ENCODE measurements at regions not wholly inside any gene's neighbourhood (a gene's known extent, or its start where the extent isn't known, plus 50 kb on each side); places are given as distances from the start of the nearest gene placed in this dataset.
"Not testable (repeated sequence)": the region's sequence is repeated elsewhere in the genome, so short reads cannot be mapped to it uniquely, and the experiment has no call there.

GRCh38 chr4:38279650-38280322, 319.6 kb downstream of the PTTG2 start:
- no peak for DNase-seq (ENCODE audit: low read depth)

- no peak for DNase-seq (ENCODE audit: low read depth)
Measured at GRCh38 chr4:38280323-38280706, 320.1 kb downstream of the PTTG2 start.

GRCh38 chr4:38281371-38282071, 321.3 kb downstream of the PTTG2 start:
- DNase-seq (ENCODE audit: low read depth), result no peak

GRCh38 chr4:38283724-38284123, 323.5 kb downstream of the PTTG2 start:
- DNase-seq (ENCODE audit: low read depth), result no peak

GRCh38 chr4:38284294-38285030, 324.3 kb downstream of the PTTG2 start:
- no peak for DNase-seq (ENCODE audit: low read depth)

- no peak for DNase-seq (ENCODE audit: low read depth)
Measured at GRCh38 chr4:38287101-38287851, 327.1 kb downstream of the PTTG2 start.

- DNase-seq (ENCODE audit: low read depth), result no peak
Measured at GRCh38 chr4:38289553-38289952, 329.4 kb downstream of the PTTG2 start.

GRCh38 chr4:38290366-38290765, 330.2 kb downstream of the PTTG2 start:
- DNase-seq (ENCODE audit: low read depth), result no peak

GRCh38 chr4:38290914-38291313, 330.7 kb downstream of the PTTG2 start:
- DNase-seq (ENCODE audit: low read depth), result no peak

GRCh38 chr4:38292529-38292928, 332.3 kb downstream of the PTTG2 start:
- no peak for DNase-seq (ENCODE audit: low read depth)

GRCh38 chr4:38294238-38294637, 334.0 kb downstream of the PTTG2 start:
- no peak for DNase-seq (ENCODE audit: low read depth)

GRCh38 chr4:38297061-38297460, 336.9 kb downstream of the PTTG2 start:
- DNase-seq (ENCODE audit: low read depth), result no peak

GRCh38 chr4:38298868-38299713, 338.9 kb downstream of the PTTG2 start:
- no peak for DNase-seq (ENCODE audit: low read depth)

- no peak for DNase-seq (ENCODE audit: low read depth)
Measured at GRCh38 chr4:38302910-38303309, 342.7 kb downstream of the PTTG2 start.

GRCh38 chr4:38304460-38304859, 344.3 kb downstream of the PTTG2 start:
- DNase-seq (ENCODE audit: low read depth), result not testable (repeated sequence)

GRCh38 chr4:38306482-38307071, 346.4 kb downstream of the PTTG2 start:
- DNase-seq (ENCODE audit: low read depth), result no peak

GRCh38 chr4:38308728-38309311, 348.6 kb downstream of the PTTG2 start:
- DNase-seq (ENCODE audit: low read depth), result no peak

- no peak for DNase-seq (ENCODE audit: low read depth)
Measured at GRCh38 chr4:38309471-38309870, 349.3 kb downstream of the PTTG2 start.

GRCh38 chr4:38310446-38311043, 350.3 kb downstream of the PTTG2 start:
- DNase-seq (ENCODE audit: low read depth), result peak; percentile 36

GRCh38 chr4:38311495-38312126, 351.4 kb downstream of the PTTG2 start:
- no peak for DNase-seq (ENCODE audit: low read depth)

Data from stimulated activated CD8-positive, alpha-beta memory T cell treated with anti-CD3 and anti-CD28 coated beads, Interleukin-12 subunit alpha, Interleukin-12 subunit beta, amount 100 ng/mL, for 4 hours (primary cell).